Vagina (tissue), 2 donors: ENCODE measurements at regions not wholly inside any gene's neighbourhood (a gene's known extent, or its start where the extent isn't known, plus 50 kb on each side); places are given as distances from the start of the nearest gene placed in this dataset.

Experiments used
- CTCF ChIP-seq, 3 experiments: fragments of 450-650 bp in 2 of 3; fragments of 200-600 bp in 1 of 3; sonication (generic) in 1 of 3; IDR thresholded peaks; one replicate each; pipeline ENCODE4 v1.5.1; 2017 to 2019; ENCODE audit warnings: antibody characterized with exemption in 3 of 3, mild to moderate bottlenecking in 2 of 3, moderate library complexity in 2 of 3
- POLR2A ChIP-seq, 2 donors: fragments of 450-650 bp; IDR thresholded peaks; one replicate each; pipeline ENCODE4 v1.6.1; 2017; ENCODE audit warnings: antibody characterized with exemption in 2 of 2, mild to moderate bottlenecking in 2 of 2, moderate library complexity in 2 of 2

- TF ChIP-seq CTCF (IDR thresholded peaks at IDR 0.05) (no peak), POLR2A (IDR thresholded peaks at IDR 0.05) (no peak)
These were observed 143.8 kb downstream of the MATN1 start for GRCh38 chr1:30579580-30579979.
